ENCODE measurements at regions not wholly inside any gene's neighbourhood (a gene's known extent, or its start where the extent isn't known, plus 50 kb on each side); places are given as distances from the start of the nearest gene placed in this dataset.

- Histone ChIP-seq H3K27ac (no peak overlapping the region), H3K4me3 (no peak overlapping the region), H3K27me3 (no peaks in the 10 kb centered on the region), H3K9me3 (no peaks in the 10 kb centered on the region), H3K4me1 (peaks cover 0 to 26% (median 6%) of the 10 kb centered on the region in 4 donors), H3K36me3 (no peaks in the 10 kb centered on the region)
- TF ChIP-seq POLR2A (IDR thresholded peaks at IDR 0.05) (no peak), CTCF (IDR thresholded peaks at IDR 0.05) (peak in 2 of 5 experiments; percentile 2 to 12)
- no peak for DNase-seq
- in situ Hi-C loops (cut with MboI; ENCODE audit: low pct_ligation_motif_present in 1 of 4, low pct_unique_long_range_greater_than_20kb in 1 of 4, low sequenced_read_pairs in 3 of 4) (no loop called here), intact Hi-C loops (cut with DNase I; ENCODE audit: low total_unique reads) (no loop called here)
- 39 to 41% methylated on average over 8 of the region's 8 CpGs for WGBS, 2 donors (ENCODE audit: low coverage in 1 of 2)
Measured at GRCh38 chr3:35946121-35946853, 307.0 kb downstream of the ARPP21 start.

- TF ChIP-seq POLR2AphosphoS5 (IDR thresholded peaks at IDR 0.05): no peak
- no peak for TF ChIP-seq POLR2A (IDR thresholded peaks at IDR 0.05)
- no peak for TF ChIP-seq EP300 (IDR thresholded peaks at IDR 0.05; ENCODE audit: low read depth)
- no peak for TF ChIP-seq CTCF (IDR thresholded peaks at IDR 0.05)
- Histone ChIP-seq H3K36me3 (no peaks in the 10 kb centered on the region), H3K27ac (no peak overlapping the region), H3K27me3 (no peaks in the 10 kb centered on the region), H3K4me1 (peaks cover 0 to 26% (median 6%) of the 10 kb centered on the region in 4 donors), H3K4me3 (no peak overlapping the region), H3K9me3 (peaks cover 0 to 4% of the 10 kb centered on the region in 2 donors)
- in situ Hi-C loops (cut with MboI; ENCODE audit: low pct_ligation_motif_present in 1 of 4, low pct_unique_long_range_greater_than_20kb in 1 of 4, low sequenced_read_pairs in 3 of 4): no loop called here
- DNase-seq: peak; percentile 23
- intact Hi-C loops (cut with DNase I; ENCODE audit: low total_unique reads): no loop called here
- WGBS, 2 donors (ENCODE audit: low coverage in 1 of 2): 56% methylated on average over 2 of the region's 2 CpGs; no CpG with 5 or more reads in 1 of the 2 donors
Measured at GRCh38 chr3:35946854-35947515, 307.7 kb downstream of the ARPP21 start.

- Histone ChIP-seq H3K9me3 (peaks cover 0 to 4% of the 10 kb centered on the region in 2 donors), H3K4me3 (no peak overlapping the region), H3K4me1 (peaks cover 0 to 22% (median 6%) of the 10 kb centered on the region in 4 donors), H3K36me3 (no peaks in the 10 kb centered on the region), H3K27me3 (no peaks in the 10 kb centered on the region), H3K27ac (no peak overlapping the region)
- 70 to 75% methylated on average over 1 of the region's 1 CpG for WGBS, 2 donors (ENCODE audit: low coverage in 1 of 2)
- in situ Hi-C loops (cut with MboI; ENCODE audit: low pct_ligation_motif_present in 1 of 4, low pct_unique_long_range_greater_than_20kb in 1 of 4, low sequenced_read_pairs in 3 of 4) (loop anchor here (25.0 kb wide), 2 partner anchors 737 to 762 kb away; no protein-coding TSS in a partner anchor), intact Hi-C loops (cut with DNase I; ENCODE audit: low total_unique reads) (no loop called here)
- no peak for DNase-seq
- TF ChIP-seq CTCF (IDR thresholded peaks at IDR 0.05): no peak
- TF ChIP-seq EP300 (IDR thresholded peaks at IDR 0.05; ENCODE audit: low read depth): no peak
- TF ChIP-seq POLR2A (IDR thresholded peaks at IDR 0.05): no peak
- TF ChIP-seq POLR2AphosphoS5 (IDR thresholded peaks at IDR 0.05): no peak
Measured at GRCh38 chr3:35950021-35950420, 310.7 kb downstream of the ARPP21 start.

- H3K36me3 ChIP-seq: no peaks in the 10 kb centered on the region
- H3K4me3 ChIP-seq: no peak overlapping the region
- TF ChIP-seq EP300 (IDR thresholded peaks at IDR 0.05; ENCODE audit: low read depth) (no peak), CTCF (IDR thresholded peaks at IDR 0.05) (no peak), POLR2A (IDR thresholded peaks at IDR 0.05) (no peak), POLR2AphosphoS5 (IDR thresholded peaks at IDR 0.05) (no peak)
- H3K4me1 ChIP-seq: no peaks in the 10 kb centered on the region
- no peak overlapping the region for H3K27ac ChIP-seq
- no peak for DNase-seq
- intact Hi-C loops (cut with DNase I; ENCODE audit: low total_unique reads): no loop called here
- peaks cover 0 to 4% of the 10 kb centered on the region in 2 donors for H3K9me3 ChIP-seq
- in situ Hi-C loops (cut with MboI; ENCODE audit: low pct_ligation_motif_present in 1 of 4, low pct_unique_long_range_greater_than_20kb in 1 of 4, low sequenced_read_pairs in 3 of 4): loop anchor here (25.0 kb wide), 2 partner anchors 733 to 758 kb away; no protein-coding TSS in a partner anchor
- H3K27me3 ChIP-seq: no peaks in the 10 kb centered on the region
Measured at GRCh38 chr3:35954413-35954812, 315.1 kb downstream of the ARPP21 start.

Data from transverse colon (tissue), 4 donors.